Astrocyte (in vitro differentiated cells and primary cell): ENCODE measurements at regions not wholly inside any gene's neighbourhood (a gene's known extent, or its start where the extent isn't known, plus 50 kb on each side); places are given as distances from the start of the nearest gene placed in this dataset.

ENCODE experiments used
- EZH2 ChIP-seq: IDR thresholded peaks from 2 replicates; pipeline ENCODE4 v1.6.1; 2012; ENCODE audit warnings: mild to moderate bottlenecking, low read length, inconsistent platforms; ENCODE audit not compliant: insufficient read depth
- TF ChIP-seq, protein P1 (sequence below): IDR thresholded peaks from 2 replicates; pipeline ENCODE4 v1.5.1; 2011; ENCODE audit warnings: low read depth, mild to moderate bottlenecking, inconsistent platforms, low read length, moderate library complexity; ENCODE audit not compliant: insufficient read depth

DNA sequence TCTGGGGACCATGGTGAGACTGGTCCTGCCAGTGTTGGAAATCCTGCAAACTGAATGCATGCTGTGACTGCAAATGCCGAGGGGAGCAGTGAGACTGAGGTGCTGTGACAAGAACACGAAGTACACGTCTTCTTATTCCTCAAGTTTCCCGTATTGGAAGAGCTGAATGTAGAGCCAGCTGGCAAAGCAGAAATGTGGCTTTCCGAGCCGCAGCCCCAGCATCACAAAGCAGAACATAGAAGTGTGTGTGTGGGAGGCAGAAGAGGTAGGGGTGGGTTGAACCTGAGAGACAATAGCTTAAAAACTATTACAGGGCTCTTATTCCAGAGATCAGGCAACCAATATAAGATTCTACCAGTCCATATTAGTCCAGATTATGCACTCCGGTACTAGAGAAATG lies 98.8 kb downstream of the CARTPT start:
- TF ChIP-seq, protein P1, sequence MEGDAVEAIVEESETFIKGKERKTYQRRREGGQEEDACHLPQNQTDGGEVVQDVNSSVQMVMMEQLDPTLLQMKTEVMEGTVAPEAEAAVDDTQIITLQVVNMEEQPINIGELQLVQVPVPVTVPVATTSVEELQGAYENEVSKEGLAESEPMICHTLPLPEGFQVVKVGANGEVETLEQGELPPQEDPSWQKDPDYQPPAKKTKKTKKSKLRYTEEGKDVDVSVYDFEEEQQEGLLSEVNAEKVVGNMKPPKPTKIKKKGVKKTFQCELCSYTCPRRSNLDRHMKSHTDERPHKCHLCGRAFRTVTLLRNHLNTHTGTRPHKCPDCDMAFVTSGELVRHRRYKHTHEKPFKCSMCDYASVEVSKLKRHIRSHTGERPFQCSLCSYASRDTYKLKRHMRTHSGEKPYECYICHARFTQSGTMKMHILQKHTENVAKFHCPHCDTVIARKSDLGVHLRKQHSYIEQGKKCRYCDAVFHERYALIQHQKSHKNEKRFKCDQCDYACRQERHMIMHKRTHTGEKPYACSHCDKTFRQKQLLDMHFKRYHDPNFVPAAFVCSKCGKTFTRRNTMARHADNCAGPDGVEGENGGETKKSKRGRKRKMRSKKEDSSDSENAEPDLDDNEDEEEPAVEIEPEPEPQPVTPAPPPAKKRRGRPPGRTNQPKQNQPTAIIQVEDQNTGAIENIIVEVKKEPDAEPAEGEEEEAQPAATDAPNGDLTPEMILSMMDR = no peak
- no peak for TF ChIP-seq EZH2
